ENCODE measurements at regions not wholly inside any gene's neighbourhood (a gene's known extent, or its start where the extent isn't known, plus 50 kb on each side); places are given as distances from the start of the nearest gene placed in this dataset.

DNA sequence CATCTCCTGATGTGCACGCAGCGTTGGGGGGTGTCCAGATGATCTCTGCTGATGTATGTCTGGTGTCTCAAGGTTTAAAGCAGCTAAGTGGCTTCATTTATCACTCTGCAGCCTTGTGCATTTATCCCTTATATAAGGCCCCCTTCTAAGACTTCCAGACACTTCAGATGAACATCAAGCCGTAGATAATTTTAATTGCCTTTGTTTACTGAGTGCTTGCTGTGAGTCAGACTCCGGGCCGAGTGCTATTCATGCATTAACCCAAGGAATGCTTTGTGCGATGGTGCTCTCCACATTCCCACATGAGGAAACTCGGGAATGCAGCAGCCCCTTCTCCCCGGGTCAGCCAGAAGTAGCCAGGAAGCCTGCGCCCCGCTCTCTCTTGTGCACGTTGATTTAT is 328.6 kb upstream of the COBL start:
- WGBS, result 71% methylated on average over 11 of the region's 11 CpGs
- Histone ChIP-seq H3K4me3 (ENCODE audit: low read depth, low read length) (no peak overlapping the region), H3K27ac (ENCODE audit: low read depth) (no peak overlapping the region), H3K4me1 (ENCODE audit: insufficient read depth) (no peaks in the 10 kb centered on the region), H3K36me3 (ENCODE audit: insufficient read depth) (no peaks in the 10 kb centered on the region)
- no peak for DNase-seq (ENCODE audit: extremely low spot score)

DNA sequence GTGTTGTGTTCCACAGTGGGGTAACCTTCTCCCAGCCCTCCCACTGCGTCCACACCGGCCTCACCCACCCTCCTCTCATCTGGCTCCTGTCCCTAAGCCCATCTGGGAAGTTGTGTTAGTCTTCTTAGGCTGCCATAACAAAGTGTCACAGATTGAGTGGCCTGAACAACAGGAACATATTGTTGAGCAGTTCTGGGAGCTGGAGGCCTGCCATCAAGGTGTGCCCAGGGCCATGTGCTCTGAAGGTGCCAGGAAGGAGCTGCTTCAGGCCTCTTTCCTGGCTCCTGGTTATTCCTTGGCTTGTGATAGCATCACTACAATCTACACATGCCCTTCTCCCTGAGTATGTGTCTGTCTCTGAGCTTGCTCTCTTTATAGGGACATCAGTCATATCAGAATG is 327.6 kb upstream of the COBL start:
- no peak for DNase-seq (ENCODE audit: extremely low spot score)
- 95% methylated on average over 2 of the region's 2 CpGs for WGBS
- no peaks in the 10 kb centered on the region for H3K4me1 ChIP-seq (ENCODE audit: insufficient read depth)
- H3K4me3 ChIP-seq (ENCODE audit: low read depth, low read length), result no peak overlapping the region
- no peaks in the 10 kb centered on the region for H3K36me3 ChIP-seq (ENCODE audit: insufficient read depth)
- no peak overlapping the region for H3K27ac ChIP-seq (ENCODE audit: low read depth)

DNA sequence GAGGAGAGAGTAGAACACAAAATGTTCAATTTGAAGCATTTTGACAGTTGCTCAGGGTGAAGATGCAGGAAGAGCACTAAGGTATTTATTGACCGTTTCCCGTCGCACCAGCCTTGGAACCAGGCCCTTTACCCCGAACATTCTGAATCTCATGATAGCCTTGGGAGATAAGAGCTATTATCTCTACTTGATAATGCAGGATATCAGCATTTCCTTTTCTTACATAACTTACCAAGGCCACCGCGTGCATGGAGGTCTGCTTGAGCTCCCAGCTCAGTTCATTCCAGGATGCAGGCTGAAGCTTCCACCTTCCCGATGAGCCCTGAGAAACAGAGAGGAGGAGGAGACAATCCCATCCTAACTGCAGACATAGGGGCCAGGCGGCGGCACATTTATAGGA is 324.2 kb upstream of the COBL start:
- H3K27ac ChIP-seq (ENCODE audit: low read depth), result no peak overlapping the region
- WGBS, result 37% methylated on average over 9 of the region's 9 CpGs
- H3K4me3 ChIP-seq (ENCODE audit: low read depth, low read length), result no peak overlapping the region
- no peak for DNase-seq (ENCODE audit: extremely low spot score)
- no peaks in the 10 kb centered on the region for H3K36me3 ChIP-seq (ENCODE audit: insufficient read depth)
- H3K4me1 ChIP-seq (ENCODE audit: insufficient read depth), result no peaks in the 10 kb centered on the region

DNA sequence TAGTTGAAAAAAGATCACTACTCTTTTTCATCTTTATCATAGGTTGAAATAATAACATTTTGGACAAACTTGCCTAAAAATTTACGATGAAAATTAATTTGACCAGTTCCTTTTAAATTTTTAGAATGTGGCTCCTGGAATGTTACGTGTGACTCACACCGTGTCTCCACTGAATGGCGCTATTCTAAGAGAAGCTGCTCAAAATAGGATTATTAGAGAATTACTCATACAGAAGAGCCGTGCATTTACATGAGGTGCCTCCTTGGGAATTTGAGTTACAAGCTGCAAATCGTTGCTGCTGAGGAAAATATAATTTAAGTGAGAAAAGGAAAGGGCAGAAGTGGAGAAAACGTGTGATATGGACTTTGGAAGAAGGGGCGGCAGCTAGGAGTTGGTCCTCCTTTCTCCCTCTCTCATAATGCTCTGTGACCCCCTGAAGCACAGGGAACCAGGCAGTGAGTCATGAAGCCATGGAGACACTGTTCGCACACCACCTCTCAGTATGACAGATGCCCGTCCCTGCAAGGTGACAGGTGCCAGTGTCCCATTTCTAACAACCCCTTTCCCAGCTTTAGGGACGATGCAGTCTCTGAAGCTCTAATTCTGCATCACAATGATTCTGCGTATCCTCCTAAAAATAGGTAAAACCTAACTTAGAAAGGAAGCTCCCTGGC is 323.2 kb upstream of the COBL start:
- Histone ChIP-seq H3K4me3 (ENCODE audit: low read depth, low read length) (no peak overlapping the region), H3K27ac (ENCODE audit: low read depth) (no peak overlapping the region), H3K36me3 (ENCODE audit: insufficient read depth) (no peaks in the 10 kb centered on the region), H3K4me1 (ENCODE audit: insufficient read depth) (no peaks in the 10 kb centered on the region)
- WGBS, result 79% methylated on average over 12 of the region's 12 CpGs
- no peak for DNase-seq (ENCODE audit: extremely low spot score)

DNA sequence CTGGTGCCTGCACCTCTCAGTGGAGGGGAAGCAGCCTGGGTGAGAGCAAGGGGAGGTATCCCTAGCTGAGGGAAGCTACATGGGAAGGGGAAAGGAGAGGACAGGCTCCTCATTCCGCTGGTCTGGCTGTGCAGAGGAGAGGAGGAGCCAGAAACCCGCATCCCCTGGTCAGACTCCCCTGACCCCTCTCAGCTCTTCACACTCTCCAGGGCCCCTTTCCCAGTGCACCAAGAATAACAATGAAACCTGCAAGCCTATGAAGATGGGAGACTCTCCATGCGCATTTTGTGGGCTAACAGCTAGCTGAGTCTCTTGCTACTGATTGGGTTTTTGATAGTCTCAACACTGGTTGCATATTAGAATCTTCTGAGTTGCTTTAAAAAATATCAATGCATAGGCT is 319.9 kb upstream of the COBL start:
- 93% methylated on average over 3 of the region's 3 CpGs for WGBS
- Histone ChIP-seq H3K36me3 (ENCODE audit: insufficient read depth) (no peaks in the 10 kb centered on the region), H3K4me3 (ENCODE audit: low read depth, low read length) (no peak overlapping the region), H3K4me1 (ENCODE audit: insufficient read depth) (no peaks in the 10 kb centered on the region), H3K27ac (ENCODE audit: low read depth) (no peak overlapping the region)
- DNase-seq (ENCODE audit: extremely low spot score), result no peak

DNA sequence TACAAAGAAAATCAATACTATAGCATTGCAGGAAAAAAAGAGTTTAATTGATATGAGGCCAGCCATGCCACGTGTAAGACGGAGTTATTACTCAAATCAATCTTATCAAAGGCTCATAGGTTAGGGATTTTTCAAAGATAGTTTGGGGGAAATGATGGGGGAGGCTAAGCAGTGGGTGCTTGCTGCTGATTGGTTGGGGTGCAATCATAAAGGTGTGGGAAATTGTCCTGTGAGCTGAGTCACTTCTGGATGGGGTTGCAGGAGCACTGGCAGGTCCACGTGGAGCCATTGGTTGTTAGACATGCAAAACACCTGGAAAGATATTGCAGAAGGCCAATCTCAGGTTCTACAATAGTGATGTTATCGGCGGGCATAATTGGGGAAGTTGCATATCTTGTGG is 319.2 kb upstream of the COBL start:
- WGBS, result 78% methylated on average over 5 of the region's 5 CpGs
- H3K36me3 ChIP-seq (ENCODE audit: insufficient read depth), result no peaks in the 10 kb centered on the region
- no peak for DNase-seq (ENCODE audit: extremely low spot score)
- no peaks in the 10 kb centered on the region for H3K4me1 ChIP-seq (ENCODE audit: insufficient read depth)
- no peak overlapping the region for H3K27ac ChIP-seq (ENCODE audit: low read depth)
- H3K4me3 ChIP-seq (ENCODE audit: low read depth, low read length), result no peak overlapping the region

DNA sequence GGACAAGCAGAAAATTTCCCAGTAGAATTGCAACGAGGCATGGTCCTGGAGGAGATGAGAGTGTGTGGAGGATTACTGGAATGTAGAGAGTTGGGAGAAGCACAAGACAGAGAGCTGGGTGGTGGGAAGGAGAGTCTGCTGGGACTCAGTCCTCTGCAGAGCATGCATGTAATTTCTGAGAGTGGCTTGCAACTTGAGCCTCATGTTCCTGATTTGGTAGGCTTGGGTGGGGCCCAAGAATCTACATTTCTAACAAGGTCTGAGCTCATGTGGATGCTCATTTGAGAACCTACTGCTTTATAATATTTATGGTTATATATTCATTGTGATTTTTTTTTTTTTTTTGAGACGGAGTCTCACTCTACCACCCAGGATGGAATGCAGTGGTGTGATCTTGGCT is 317.9 kb upstream of the COBL start:
- WGBS, result 61% methylated on average over 2 of the region's 2 CpGs
- DNase-seq (ENCODE audit: extremely low spot score), result no peak
- Histone ChIP-seq H3K4me3 (ENCODE audit: low read depth, low read length) (no peak overlapping the region), H3K4me1 (ENCODE audit: insufficient read depth) (no peaks in the 10 kb centered on the region), H3K36me3 (ENCODE audit: insufficient read depth) (no peaks in the 10 kb centered on the region), H3K27ac (ENCODE audit: low read depth) (no peak overlapping the region)

DNA sequence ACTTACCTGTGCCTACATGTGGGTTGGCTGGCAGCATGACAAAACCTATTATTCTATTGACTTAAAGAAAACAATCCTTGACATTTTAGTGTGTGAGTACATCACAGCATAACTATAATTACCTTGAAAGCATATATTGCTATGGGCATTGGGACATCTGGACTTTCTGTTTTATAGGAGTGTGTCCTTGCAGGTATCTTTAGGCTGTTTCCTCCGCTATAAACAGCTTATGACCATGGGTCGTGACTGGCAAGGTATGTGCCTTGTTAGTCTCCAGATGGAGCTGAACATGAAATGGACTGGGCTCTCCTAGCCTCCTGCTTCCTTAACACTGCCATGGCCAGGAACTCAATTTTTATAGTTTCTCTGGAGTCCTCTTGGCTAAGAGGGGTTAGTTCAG is 317.4 kb upstream of the COBL start:
- 92% methylated on average over 2 of the region's 2 CpGs for WGBS
- Histone ChIP-seq H3K36me3 (ENCODE audit: insufficient read depth) (no peaks in the 10 kb centered on the region), H3K4me3 (ENCODE audit: low read depth, low read length) (no peak overlapping the region), H3K4me1 (ENCODE audit: insufficient read depth) (no peaks in the 10 kb centered on the region), H3K27ac (ENCODE audit: low read depth) (no peak overlapping the region)
- no peak for DNase-seq (ENCODE audit: extremely low spot score)

DNA sequence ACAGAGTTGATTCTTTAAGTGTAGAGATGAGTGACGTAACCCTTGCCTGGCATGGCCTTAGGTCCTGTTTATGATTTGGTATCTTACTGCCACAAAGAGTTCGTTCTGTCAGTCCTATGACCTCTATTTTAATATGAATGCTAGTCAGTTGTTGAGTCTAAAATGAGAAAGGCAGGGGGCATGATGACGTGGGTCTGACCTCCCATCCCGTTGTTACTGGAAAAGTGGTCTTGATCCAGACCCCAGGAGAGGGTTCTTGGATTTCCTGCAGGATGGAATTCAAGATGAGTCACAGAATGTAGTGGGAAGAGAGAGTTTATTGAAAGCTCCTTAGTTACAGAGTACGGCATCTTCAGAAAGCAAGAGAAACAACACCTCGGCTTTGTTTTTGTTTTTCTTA is 317.0 kb upstream of the COBL start:
- 85% methylated on average over 6 of the region's 6 CpGs for WGBS
- no peak for DNase-seq (ENCODE audit: extremely low spot score)
- Histone ChIP-seq H3K36me3 (ENCODE audit: insufficient read depth) (no peaks in the 10 kb centered on the region), H3K4me1 (ENCODE audit: insufficient read depth) (no peaks in the 10 kb centered on the region), H3K4me3 (ENCODE audit: low read depth, low read length) (no peak overlapping the region), H3K27ac (ENCODE audit: low read depth) (no peak overlapping the region)

DNA sequence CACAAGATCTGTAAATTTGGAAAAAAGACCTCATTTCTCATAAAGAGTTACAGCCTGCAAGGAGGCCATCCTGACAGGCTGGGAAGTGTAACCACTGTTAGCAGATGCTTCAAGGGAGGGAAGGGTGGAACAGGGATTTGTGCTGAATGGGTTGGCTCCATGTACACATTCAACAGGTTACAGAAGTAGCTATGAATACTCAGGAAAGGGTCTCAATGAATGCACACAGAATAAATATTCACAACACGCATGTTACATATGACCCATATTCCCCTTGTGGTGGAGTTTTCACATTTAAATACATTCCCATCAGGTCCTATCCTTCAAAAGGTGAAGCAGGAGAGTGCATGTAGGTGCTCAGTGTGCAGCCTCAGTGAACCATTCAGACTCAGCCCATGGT is 316.4 kb upstream of the COBL start:
- Histone ChIP-seq H3K4me1 (ENCODE audit: insufficient read depth) (no peaks in the 10 kb centered on the region), H3K27ac (ENCODE audit: low read depth) (no peak overlapping the region), H3K36me3 (ENCODE audit: insufficient read depth) (no peaks in the 10 kb centered on the region), H3K4me3 (ENCODE audit: low read depth, low read length) (no peak overlapping the region)
- 99% methylated on average over 1 of the region's 1 CpG for WGBS
- no peak for DNase-seq (ENCODE audit: extremely low spot score)

DNA sequence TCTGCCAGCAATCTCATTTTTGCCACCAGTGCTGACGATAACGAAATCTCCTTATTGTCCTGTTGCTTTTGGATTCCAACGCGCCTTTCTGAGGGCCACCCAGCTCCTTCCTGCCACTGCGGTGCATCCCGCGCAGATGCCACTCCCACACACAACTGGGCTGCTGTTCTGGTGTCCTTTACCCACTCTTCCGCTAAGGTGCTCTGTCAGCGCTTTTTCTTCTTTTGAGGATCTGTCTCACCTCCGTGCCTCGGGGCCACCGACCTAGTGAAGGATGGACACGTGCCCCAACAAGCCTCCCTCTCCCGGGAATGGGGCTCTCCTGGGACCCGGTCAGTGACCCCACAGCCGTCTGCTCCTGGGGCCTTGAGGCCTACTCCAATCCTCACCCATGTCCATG is 314.3 kb upstream of the COBL start:
- Histone ChIP-seq H3K4me3 (ENCODE audit: low read depth, low read length) (no peak overlapping the region), H3K4me1 (ENCODE audit: insufficient read depth) (no peaks in the 10 kb centered on the region), H3K36me3 (ENCODE audit: insufficient read depth) (no peaks in the 10 kb centered on the region), H3K27ac (ENCODE audit: low read depth) (no peak overlapping the region)
- no peak for DNase-seq (ENCODE audit: extremely low spot score)
- WGBS, result 80% methylated on average over 16 of the region's 16 CpGs

DNA sequence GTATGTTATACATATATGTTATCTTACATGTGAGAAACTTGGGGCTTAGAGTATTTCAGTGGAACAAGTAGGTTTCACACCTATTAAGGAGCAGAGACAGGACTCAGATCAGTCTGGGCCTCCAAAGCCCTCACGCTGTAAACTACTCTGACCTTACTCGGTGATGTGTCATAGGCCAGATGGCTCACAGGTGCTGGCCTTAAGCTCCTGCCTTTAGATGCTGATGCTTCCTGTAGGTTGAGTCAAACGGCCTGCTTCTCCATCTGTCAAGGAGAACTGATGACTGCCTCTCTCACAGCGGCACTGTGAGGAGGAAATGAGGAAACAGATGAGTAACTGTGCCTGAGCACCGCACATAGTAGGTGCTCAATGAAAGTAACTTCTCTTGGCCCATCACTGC is 312.6 kb upstream of the COBL start:
- Histone ChIP-seq H3K4me3 (ENCODE audit: low read depth, low read length) (no peak overlapping the region), H3K36me3 (ENCODE audit: insufficient read depth) (no peaks in the 10 kb centered on the region), H3K27ac (ENCODE audit: low read depth) (no peak overlapping the region), H3K4me1 (ENCODE audit: insufficient read depth) (no peaks in the 10 kb centered on the region)
- WGBS, result 81% methylated on average over 5 of the region's 5 CpGs
- DNase-seq (ENCODE audit: extremely low spot score), result no peak

DNA sequence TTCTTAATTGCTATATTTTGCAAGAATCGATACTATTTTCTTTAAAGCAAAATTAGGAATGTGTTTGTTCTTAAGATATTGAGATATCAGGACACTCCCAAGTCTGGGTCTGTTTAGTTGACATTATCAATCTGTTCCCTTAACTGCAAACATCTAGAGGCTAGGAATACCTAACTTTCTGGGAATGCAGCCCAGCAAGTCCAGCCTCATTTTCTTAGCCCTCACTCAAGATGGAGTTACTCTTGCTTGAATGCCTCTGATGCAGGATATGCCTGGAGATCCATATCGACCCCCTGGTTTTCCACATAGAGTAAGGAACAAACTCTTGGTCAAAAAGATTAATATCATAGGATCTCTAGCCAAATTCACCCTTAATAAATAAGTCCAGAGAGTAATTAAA is 305.3 kb upstream of the COBL start:
- H3K4me1 ChIP-seq (ENCODE audit: insufficient read depth), result no peaks in the 10 kb centered on the region
- DNase-seq (ENCODE audit: extremely low spot score), result no peak
- no peaks in the 10 kb centered on the region for H3K36me3 ChIP-seq (ENCODE audit: insufficient read depth)
- WGBS, result 92% methylated on average over 2 of the region's 2 CpGs
- H3K4me3 ChIP-seq (ENCODE audit: low read depth, low read length), result no peak overlapping the region
- H3K27ac ChIP-seq (ENCODE audit: low read depth), result no peak overlapping the region

DNA sequence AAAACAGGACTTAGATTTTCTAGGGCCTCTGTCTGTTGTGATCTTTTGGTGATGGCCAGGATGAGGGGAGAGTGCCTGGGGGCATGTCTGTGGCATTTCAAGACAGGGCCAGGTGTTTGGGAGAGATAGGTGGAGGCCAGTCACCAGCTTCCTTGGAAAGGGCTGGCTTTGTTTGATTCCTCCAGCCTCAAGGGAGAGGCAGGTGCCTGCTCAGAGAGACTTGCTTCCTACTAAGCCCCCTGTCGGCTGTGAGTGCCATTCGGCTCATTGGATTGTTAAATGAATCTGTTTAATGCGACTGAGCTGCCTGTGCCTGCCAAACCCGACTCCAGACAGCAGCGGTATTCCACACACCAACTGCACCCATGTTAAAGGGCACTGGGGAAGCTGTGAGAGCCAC is 304.1 kb upstream of the COBL start:
- H3K4me3 ChIP-seq (ENCODE audit: low read depth, low read length), result no peak overlapping the region
- no peaks in the 10 kb centered on the region for H3K4me1 ChIP-seq (ENCODE audit: insufficient read depth)
- H3K36me3 ChIP-seq (ENCODE audit: insufficient read depth), result no peaks in the 10 kb centered on the region
- H3K27ac ChIP-seq (ENCODE audit: low read depth), result no peak overlapping the region
- DNase-seq (ENCODE audit: extremely low spot score), result no peak
- WGBS, result 61% methylated on average over 5 of the region's 5 CpGs

DNA sequence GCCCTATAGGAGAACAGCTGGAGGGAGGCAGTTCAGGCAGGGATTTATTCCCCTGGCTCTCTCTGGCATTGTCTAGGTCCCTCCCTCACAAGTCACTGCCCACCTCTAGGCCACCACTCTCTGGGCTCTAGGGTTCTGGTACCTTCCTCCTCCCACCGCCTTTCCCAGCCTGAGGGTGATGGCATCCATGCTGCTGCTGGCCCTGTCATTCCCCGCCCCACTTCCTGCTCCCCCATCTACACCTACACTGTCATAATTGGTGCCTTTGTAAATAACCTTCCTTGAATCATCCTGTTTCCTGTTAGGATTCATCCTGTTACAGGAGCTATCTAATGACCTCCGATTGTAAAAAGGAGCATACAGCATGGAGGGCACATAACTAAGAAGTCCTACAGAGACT is 303.3 kb upstream of the COBL start:
- H3K27ac ChIP-seq (ENCODE audit: low read depth), result no peak overlapping the region
- H3K36me3 ChIP-seq (ENCODE audit: insufficient read depth), result no peaks in the 10 kb centered on the region
- 86% methylated on average over 3 of the region's 3 CpGs for WGBS
- H3K4me3 ChIP-seq (ENCODE audit: low read depth, low read length), result no peak overlapping the region
- no peak for DNase-seq (ENCODE audit: extremely low spot score)
- H3K4me1 ChIP-seq (ENCODE audit: insufficient read depth), result no peaks in the 10 kb centered on the region

Data from urinary bladder (tissue), 3 donors.